ENCODE measurements at regions not wholly inside any gene's neighbourhood (a gene's known extent, or its start where the extent isn't known, plus 50 kb on each side); places are given as distances from the start of the nearest gene placed in this dataset.

- TF ChIP-seq, protein P1, sequence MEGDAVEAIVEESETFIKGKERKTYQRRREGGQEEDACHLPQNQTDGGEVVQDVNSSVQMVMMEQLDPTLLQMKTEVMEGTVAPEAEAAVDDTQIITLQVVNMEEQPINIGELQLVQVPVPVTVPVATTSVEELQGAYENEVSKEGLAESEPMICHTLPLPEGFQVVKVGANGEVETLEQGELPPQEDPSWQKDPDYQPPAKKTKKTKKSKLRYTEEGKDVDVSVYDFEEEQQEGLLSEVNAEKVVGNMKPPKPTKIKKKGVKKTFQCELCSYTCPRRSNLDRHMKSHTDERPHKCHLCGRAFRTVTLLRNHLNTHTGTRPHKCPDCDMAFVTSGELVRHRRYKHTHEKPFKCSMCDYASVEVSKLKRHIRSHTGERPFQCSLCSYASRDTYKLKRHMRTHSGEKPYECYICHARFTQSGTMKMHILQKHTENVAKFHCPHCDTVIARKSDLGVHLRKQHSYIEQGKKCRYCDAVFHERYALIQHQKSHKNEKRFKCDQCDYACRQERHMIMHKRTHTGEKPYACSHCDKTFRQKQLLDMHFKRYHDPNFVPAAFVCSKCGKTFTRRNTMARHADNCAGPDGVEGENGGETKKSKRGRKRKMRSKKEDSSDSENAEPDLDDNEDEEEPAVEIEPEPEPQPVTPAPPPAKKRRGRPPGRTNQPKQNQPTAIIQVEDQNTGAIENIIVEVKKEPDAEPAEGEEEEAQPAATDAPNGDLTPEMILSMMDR (IDR thresholded peaks at IDR 0.05; ENCODE audit: low read depth, low read length): no peak
- Histone ChIP-seq H3K36me3 (no peaks in the 10 kb centered on the region), H3K4me3 (ENCODE audit: low read depth, low read length) (no peak overlapping the region), H3K9me3 (no peaks in the 10 kb centered on the region), H3K4me1 (no peaks in the 10 kb centered on the region), H3K27me3 (no peaks in the 10 kb centered on the region)
- no peak for DNase-seq
These were observed 193.2 kb upstream of the HS6ST1 start for GRCh38 chr2:128511731-128512378.

DNA sequence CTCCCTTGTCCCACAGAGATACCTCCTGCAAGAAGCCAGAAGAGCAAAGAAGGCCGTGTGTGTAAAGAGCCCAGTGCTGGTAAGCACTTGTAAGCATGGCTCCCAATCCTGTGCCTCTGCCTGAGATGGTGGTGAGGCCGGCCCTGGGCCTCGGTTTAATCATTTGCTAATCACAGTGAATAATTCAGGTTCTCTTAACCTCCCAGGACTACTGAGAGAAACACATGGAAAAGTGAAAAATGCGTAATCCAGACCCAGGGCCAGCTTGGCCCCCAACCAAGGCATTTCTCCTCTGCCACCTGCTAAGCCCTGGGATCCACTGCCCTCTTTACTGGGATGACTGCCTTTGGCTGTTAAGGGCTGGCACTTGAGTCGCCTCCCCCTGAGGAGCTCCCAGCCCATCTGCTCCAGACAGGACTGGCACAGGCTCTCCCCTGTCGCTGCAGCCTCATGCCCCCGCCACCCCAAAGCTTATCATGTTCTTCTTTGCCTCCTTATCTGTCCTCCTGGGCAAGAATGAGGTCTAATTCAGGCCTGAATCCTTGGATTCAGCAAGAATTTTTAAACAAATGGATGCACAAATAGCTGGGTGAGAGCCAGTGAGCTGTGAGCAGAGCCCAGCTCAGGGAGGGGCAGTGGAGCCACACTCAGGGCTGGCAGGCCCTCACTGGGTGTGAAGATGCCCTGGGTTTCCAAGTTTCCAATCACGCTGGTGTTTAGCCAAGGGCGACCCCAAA, 193.9 kb upstream of the HS6ST1 start:
- TF ChIP-seq, protein P1 (IDR thresholded peaks at IDR 0.05; ENCODE audit: low read depth, low read length): no peak
- Histone ChIP-seq H3K36me3 (no peaks in the 10 kb centered on the region), H3K4me1 (no peaks in the 10 kb centered on the region), H3K9me3 (no peaks in the 10 kb centered on the region), H3K4me3 (ENCODE audit: low read depth, low read length) (no peak overlapping the region), H3K27me3 (no peaks in the 10 kb centered on the region)
- no peak for DNase-seq

- TF ChIP-seq, protein P1 (IDR thresholded peaks at IDR 0.05; ENCODE audit: low read depth, low read length): no peak
- H3K9me3 ChIP-seq: no peaks in the 10 kb centered on the region
- H3K4me1 ChIP-seq: no peaks in the 10 kb centered on the region
- no peak for DNase-seq
- H3K27me3 ChIP-seq: no peaks in the 10 kb centered on the region
- H3K4me3 ChIP-seq (ENCODE audit: low read depth, low read length): no peak overlapping the region
- H3K36me3 ChIP-seq: no peaks in the 10 kb centered on the region
These were observed 194.7 kb upstream of the HS6ST1 start for GRCh38 chr2:128513116-128513960.

DNA sequence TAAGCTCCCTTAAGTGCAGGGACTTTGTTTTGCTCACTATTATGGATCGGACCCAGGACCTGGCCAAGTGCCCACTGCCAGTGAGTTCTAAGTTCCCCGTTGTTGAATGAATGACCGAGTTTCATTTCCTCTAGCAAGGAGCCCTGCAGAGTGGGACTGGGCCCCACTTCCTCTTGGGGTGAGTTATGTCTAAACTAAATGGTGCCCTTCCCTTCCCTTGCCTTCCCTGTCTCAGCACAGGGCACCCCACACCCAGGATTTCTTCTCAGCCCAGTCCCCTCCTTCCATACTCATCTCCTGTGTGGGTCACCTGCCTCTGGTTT, 195.3 kb upstream of the HS6ST1 start:
- H3K4me1 ChIP-seq: no peaks in the 10 kb centered on the region
- H3K27me3 ChIP-seq: no peaks in the 10 kb centered on the region
- no peaks in the 10 kb centered on the region for H3K36me3 ChIP-seq
- TF ChIP-seq, protein P1 (IDR thresholded peaks at IDR 0.05; ENCODE audit: low read depth, low read length): no peak
- no peaks in the 10 kb centered on the region for H3K9me3 ChIP-seq
- no peak overlapping the region for H3K4me3 ChIP-seq (ENCODE audit: low read depth, low read length)
- no peak for DNase-seq

DNA sequence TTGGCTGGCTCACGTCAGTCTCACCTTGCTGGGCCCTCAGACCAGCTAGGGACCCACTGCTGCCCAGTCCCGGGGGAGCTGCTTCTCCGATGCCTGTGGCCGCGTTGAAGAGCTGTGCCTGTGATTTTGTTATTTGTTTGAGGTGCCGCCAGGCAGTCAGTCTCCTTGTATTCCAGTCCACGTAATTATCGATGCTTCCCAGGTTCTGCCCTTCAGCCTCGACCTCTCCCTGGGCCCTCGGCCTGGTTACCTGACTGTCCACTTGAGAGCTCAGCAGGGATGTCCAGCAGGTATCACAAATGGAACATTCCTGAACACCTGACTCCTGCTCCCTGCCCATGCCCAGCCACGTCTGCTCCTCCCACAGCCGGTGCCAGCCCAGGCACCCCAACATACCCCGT, 195.9 kb upstream of the HS6ST1 start:
- no peaks in the 10 kb centered on the region for H3K9me3 ChIP-seq
- TF ChIP-seq, protein P1 (IDR thresholded peaks at IDR 0.05; ENCODE audit: low read depth, low read length): no peak
- H3K27me3 ChIP-seq: no peaks in the 10 kb centered on the region
- no peak overlapping the region for H3K4me3 ChIP-seq (ENCODE audit: low read depth, low read length)
- H3K4me1 ChIP-seq: no peaks in the 10 kb centered on the region
- H3K36me3 ChIP-seq: no peaks in the 10 kb centered on the region
- DNase-seq: no peak
